Small intestine (tissue), 7 donors: ENCODE measurements at regions not wholly inside any gene's neighbourhood (a gene's known extent, or its start where the extent isn't known, plus 50 kb on each side); places are given as distances from the start of the nearest gene placed in this dataset.
"Not testable (repeated sequence)": the region's sequence is repeated elsewhere in the genome, so short reads cannot be mapped to it uniquely, and the experiment has no call there.

Source experiments
- DNase-seq, 2 donors: peaks; one replicate each; pipeline versions ENCODE4 v3.0.0 to v3.0.0-alpha.2; 2013
- FAIRE-seq: peaks from 2 replicates; lab custom pipeline; 2012; peaks lifted over from hg19 to GRCh38; lab: Jason Lieb, UNC
- H3K27ac ChIP-seq, 3 donors: one replicate each; pipeline ENCODE4 v1.5.1; 2013; ENCODE audit warnings: low read length in 2 of 3, mild to moderate bottlenecking in 2 of 3, control low read depth in 1 of 3, inconsistent platforms in 1 of 3, low read depth in 1 of 3, moderate library complexity in 1 of 3
- H3K27me3 ChIP-seq, 3 donors: one replicate each; pipeline ENCODE4 v1.6.1; 2013; ENCODE audit warnings: low read length in 3 of 3, inconsistent platforms in 1 of 3; ENCODE audit not compliant: control insufficient read depth in 3 of 3, insufficient read depth in 3 of 3
- H3K36me3 ChIP-seq, 3 donors: one replicate each; pipeline ENCODE4 v1.6.1; 2013; ENCODE audit warnings: low read length in 3 of 3, inconsistent platforms in 1 of 3, low read depth in 1 of 3, mild to moderate bottlenecking in 1 of 3, moderate library complexity in 1 of 3; ENCODE audit not compliant: control insufficient read depth in 3 of 3, insufficient read depth in 2 of 3
- H3K4me1 ChIP-seq, 3 donors: one replicate each; pipeline ENCODE4 v1.6.1; 2013; ENCODE audit warnings: low read length in 2 of 3, inconsistent platforms in 1 of 3, low read depth in 1 of 3, mild to moderate bottlenecking in 1 of 3, moderate library complexity in 1 of 3; ENCODE audit not compliant: control insufficient read depth in 3 of 3, insufficient read depth in 2 of 3
- H3K4me3 ChIP-seq, 3 donors: one replicate each; pipeline ENCODE4 v1.5.1; 2013; ENCODE audit warnings: low read length in 3 of 3, control low read depth in 1 of 3, inconsistent platforms in 1 of 3, low read depth in 1 of 3, mild to moderate bottlenecking in 1 of 3, moderate library complexity in 1 of 3
- H3K9me3 ChIP-seq, 2 donors: one replicate each; pipeline ENCODE4 v1.6.1; 2013; ENCODE audit warnings: low read depth in 1 of 2, low read length in 1 of 2; ENCODE audit not compliant: control insufficient read depth in 2 of 2, insufficient read depth in 1 of 2
- WGBS, 3 donors: extraction: QIAGEN DNeasy Blood & Tissue Kit; methylation state at CpG; one replicate each; pipeline ENCODE4 v1.1.7; 2013; 5-methylcytosine and 5-hydroxymethylcytosine counted together
- donor health status: healthy with polysubstance abuse.
- donor health status: control.
- donor health status: control.
- donor health status: Bipolar disorder and iron deficiency.
- donor health status: healthy.

DNA sequence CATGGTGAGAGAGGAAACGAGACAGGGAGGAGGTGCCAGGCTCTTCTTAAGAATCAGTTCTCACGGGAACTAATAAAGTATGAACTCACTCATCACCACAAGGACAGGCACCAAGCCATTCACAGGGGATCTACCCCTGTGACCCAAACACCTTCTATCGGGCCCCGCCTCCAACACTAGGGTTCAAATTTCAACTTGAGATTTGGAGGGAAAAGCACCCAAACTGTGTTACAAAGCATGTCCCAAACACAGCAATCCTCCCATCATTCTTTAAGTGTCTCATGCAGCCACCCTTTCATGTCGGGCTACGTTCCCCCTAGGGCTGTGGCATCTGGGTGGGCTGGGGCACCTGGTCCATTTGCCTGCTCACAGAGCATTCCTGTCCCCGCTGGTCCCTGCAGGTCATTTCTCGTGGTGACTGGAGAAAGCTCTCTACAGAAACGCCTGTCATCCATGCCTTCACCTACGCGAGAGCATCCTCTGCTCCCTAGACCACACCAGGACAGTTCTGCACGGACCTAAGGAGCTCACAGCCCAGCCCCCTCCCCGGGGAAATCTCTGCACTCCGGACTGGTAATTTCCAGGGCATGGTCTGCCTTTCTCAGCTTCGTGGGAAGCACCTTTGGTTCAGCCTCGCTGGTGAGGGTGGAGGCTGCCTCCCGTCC is 79.6 kb downstream of the TTLL2 start:
- Histone ChIP-seq H3K36me3 (no peaks in the 10 kb centered on the region), H3K27ac (no peak overlapping the region), H3K9me3 (peaks cover 0 to 3% of the 10 kb centered on the region in 2 donors), H3K4me3 (no peak overlapping the region), H3K27me3 (no peaks in the 10 kb centered on the region), H3K4me1 (peaks cover 0 to 6% (median 0%) of the 10 kb centered on the region in 3 donors)
- WGBS, 3 donors, result 78 to 81% (median 79%) methylated on average over 17 of the region's 17 CpGs
- DNase-seq, result no peak
- FAIRE-seq, result no peak

DNA sequence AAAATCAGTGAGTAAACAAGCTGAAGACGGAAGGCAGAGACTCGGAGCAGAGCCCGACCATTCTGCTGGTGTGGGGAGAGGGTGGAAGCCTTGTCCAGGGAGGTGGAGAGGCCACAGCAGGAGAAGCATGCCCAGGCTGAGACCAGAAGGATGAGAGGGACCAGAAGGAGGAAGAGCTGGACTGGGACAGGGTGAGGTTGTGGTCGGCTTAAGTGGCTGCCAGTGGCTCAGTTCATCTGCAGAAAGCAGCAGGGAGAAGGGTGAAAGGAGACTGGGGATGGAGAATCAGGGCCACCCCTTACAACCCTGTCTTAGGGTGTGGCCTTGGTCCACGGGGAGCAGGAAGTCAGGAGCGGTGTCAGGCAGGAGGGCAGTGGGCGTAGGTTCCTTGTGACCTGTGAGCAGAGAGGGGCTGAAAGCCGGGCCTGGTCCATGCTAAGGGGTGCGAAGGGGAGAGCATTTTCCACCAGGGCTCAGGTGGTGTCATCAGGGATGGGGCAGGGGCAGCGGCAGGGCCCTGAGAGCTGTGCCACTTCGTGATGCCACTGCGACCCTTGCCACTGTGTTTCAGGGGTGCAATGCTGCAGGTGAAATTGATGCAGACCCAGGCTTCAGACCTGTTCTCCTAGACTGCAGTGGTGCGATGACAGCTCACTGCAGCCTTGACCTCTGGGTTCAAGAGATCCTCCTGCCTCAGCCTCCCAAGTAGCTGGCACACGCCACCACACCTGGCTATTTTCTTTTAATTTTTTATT is 81.1 kb downstream of the TTLL2 start:
- FAIRE-seq, result no peak

DNA sequence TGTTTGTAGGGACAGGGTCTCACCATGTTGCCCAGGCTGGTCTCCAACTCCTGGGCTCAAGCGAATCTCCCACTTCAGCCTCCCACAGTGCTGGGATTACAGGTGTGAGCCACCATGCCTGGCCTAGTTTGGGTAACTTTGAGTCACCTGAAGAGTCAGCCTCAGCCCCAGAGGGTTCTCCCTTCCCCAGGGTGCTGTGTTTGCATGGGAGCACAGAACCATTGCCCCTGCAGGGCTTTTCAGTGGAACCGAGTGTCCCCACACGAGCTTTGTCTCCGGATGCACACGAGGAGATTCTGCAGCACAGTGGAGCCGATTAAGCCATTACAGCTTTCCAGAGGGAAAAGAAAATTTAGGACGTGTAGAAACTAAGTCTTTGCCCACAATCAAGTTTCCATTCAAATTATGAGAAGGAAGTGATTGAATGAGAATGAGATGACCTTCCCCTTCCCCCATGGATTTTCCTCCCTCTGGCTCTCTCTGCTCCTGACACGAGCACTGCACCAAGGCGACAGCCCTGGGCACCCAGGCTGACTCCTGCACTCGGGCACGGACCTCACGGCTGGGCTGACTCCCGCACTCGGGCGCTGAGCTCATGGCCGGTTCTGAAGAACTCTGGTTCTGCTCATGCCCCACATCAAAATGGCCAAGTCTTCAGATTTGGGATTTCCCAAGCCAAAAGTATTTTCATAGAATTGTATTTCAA is 81.8 kb downstream of the TTLL2 start:
- DNase-seq, FAIRE-seq: not testable (repeated sequence)
- 89% methylated on average over 16 of the region's 16 CpGs for WGBS, 3 donors

More for the DNA sequence above, 81.1 kb downstream of the TTLL2 start:
- no peak for DNase-seq
- H3K4me3 ChIP-seq, result no peak overlapping the region
- WGBS, 3 donors, result 75 to 83% (median 77%) methylated on average over 14 of the region's 14 CpGs
- H3K36me3 ChIP-seq, result no peaks in the 10 kb centered on the region
- H3K27me3 ChIP-seq, result peaks cover 0 to 3% (median 0%) of the 10 kb centered on the region in 3 donors
- peaks cover 0 to 15% (median 0%) of the 10 kb centered on the region in 3 donors for H3K4me1 ChIP-seq
- no peaks in the 10 kb centered on the region for H3K9me3 ChIP-seq
- no peak overlapping the region for H3K27ac ChIP-seq

DNA sequence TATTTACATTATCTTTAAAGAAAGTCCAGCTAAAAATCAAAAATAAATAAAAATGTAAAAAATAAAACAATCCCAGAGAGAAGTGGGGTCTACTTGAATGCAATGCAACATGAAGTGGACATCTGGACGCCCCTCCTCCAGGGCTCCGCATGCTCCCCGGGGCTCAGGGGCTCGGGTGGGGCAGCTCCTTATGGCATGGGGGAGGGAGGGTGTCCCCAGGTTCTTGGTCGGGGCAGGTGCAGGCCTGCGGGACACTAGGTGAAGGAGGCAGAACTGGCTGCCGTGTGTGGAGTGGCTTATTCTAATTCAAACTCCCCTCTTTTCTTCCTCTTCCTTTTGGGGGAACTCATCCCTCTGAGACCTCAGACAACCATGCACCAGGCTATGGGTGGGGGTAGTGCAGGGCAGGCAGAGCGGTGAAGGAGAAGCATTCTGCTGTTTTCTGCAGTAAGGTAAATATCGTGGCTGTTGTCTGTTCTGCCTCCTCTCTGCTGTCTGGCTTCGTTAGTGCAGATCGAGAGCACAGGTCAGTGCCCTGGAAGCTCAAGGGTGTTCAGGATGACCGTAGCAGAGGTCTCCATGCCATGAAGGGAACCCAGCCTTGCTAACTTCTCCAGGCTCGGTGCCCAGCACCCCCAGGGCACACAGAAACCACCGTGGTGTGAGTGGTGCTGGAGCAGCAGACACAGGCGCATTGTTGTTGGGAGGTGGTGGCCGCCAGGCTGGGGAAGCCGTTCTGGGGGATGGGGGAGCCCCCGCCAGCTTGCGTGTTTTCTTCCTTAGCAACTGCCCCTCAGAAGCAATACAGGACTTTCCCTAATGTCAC is 82.6 kb downstream of the TTLL2 start:
- no peaks in the 10 kb centered on the region for H3K9me3 ChIP-seq
- DNase-seq (no peak), FAIRE-seq (no peak)
- WGBS, 3 donors, result 72 to 79% (median 77%) methylated on average over 18 to 19 of the region's 19 CpGs
- H3K4me3 ChIP-seq, result no peak overlapping the region
- H3K4me1 ChIP-seq, result peaks cover 0 to 12% (median 0%) of the 10 kb centered on the region in 3 donors
- no peak overlapping the region for H3K27ac ChIP-seq
- H3K27me3 ChIP-seq, result peaks cover 0 to 3% (median 0%) of the 10 kb centered on the region in 3 donors
- H3K36me3 ChIP-seq, result no peaks in the 10 kb centered on the region

More for the DNA sequence above, 81.8 kb downstream of the TTLL2 start:
- not testable (repeated sequence) for H3K27me3 ChIP-seq, H3K9me3 ChIP-seq, H3K36me3 ChIP-seq, H3K4me3 ChIP-seq, H3K27ac ChIP-seq
- peaks cover 0 to 12% (median 0%) of the 10 kb centered on the region in 3 donors for H3K4me1 ChIP-seq

DNA sequence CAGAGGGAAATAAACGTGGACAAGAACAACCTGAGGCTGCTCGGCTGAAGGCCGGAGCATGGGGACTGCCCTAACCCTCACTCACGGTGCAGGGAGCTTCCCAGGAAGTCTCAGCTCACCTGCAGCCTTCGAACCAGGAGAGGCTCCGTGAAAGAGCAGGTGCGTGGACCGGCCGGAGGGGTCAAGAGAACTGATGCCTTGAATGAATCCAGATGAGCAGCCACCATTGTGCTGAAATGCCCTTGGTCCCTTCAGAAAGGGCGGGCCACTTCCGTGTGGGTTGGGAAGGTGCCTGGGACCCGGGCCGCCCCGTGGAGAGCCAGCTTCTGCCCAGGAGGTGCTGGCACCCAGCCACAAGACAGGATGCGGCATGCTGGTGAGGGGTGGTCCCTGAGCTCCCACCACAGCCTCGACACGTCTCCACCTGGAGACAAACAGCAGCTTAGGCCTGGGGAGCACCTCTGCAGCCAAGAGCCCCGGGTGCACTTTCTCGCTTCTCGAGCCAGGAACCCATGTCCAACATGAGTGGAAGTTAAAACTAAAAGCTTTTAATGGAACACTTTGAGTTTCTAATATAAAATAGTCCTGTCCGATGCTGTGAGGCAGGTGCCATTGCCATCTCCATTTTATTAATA is 83.5 kb downstream of the TTLL2 start:
- Histone ChIP-seq H3K27me3 (peaks cover 0 to 3% (median 0%) of the 10 kb centered on the region in 3 donors), H3K9me3 (no peaks in the 10 kb centered on the region), H3K27ac (no peak overlapping the region), H3K4me3 (no peak overlapping the region), H3K36me3 (no peaks in the 10 kb centered on the region), H3K4me1 (peaks cover 0 to 12% (median 0%) of the 10 kb centered on the region in 3 donors)
- no peak for DNase-seq
- FAIRE-seq, result no peak
- WGBS, 3 donors, result 88 to 91% (median 89%) methylated on average over 19 to 21 of the region's 21 CpGs

DNA sequence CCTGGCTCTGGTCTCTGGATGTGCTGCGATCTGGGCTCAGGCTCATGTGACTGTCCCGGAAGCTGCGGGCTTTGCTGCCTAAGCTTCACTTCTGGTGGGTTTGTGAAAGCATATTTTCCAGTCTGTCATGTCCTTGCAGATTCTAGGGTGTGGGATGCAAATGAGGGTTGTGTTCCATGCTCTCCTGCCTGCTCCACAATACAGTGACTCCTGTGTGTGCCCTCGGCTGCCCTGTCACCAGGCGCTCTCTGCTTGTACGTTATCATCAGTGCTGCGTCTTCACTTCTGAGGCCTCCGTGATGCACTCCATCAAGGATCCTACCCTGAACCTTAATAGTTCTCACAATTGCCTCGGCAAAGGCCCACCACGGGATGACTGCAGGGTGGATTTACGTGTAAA is 84.2 kb downstream of the TTLL2 start:
- H3K27me3 ChIP-seq, result peaks cover 0 to 3% (median 0%) of the 10 kb centered on the region in 3 donors
- no peaks in the 10 kb centered on the region for H3K9me3 ChIP-seq
- H3K27ac ChIP-seq, result no peak overlapping the region
- no peak for FAIRE-seq
- no peak overlapping the region for H3K4me3 ChIP-seq
- DNase-seq, result no peak
- H3K4me1 ChIP-seq, result peaks cover 0 to 12% (median 0%) of the 10 kb centered on the region in 3 donors
- H3K36me3 ChIP-seq, result no peaks in the 10 kb centered on the region
- 91 to 94% (median 92%) methylated on average over 11 of the region's 11 CpGs for WGBS, 3 donors

DNA sequence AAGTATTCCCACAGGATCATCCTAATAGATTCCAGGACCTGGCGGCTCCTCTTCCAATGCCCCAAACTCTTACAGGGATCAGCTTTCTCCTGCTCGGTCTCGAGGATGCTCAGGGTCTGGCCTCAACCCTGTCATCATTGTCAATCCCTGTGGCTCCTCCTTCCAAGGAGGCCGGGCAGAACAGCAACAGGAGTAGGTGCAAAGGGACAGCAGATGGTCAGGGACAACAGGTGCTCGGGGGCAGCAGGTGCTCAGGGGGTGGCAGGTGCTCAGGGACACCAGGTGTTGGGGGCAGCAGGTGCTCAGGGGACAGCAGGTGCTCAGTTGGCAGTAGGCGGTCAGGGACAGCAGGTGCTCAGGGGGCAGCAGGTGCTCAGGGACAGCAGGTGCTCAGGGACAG is 84.8 kb downstream of the TTLL2 start:
- Histone ChIP-seq H3K9me3 (no peaks in the 10 kb centered on the region), H3K27ac (no peak overlapping the region), H3K27me3 (peaks cover 0 to 3% (median 0%) of the 10 kb centered on the region in 3 donors), H3K36me3 (no peaks in the 10 kb centered on the region), H3K4me1 (peaks cover 0 to 12% (median 0%) of the 10 kb centered on the region in 3 donors), H3K4me3 (no peak overlapping the region)
- 76 to 87% (median 86%) methylated on average over 6 of the region's 6 CpGs for WGBS, 3 donors
- FAIRE-seq (no peak), DNase-seq (no peak)
